ENCODE measurements at regions not wholly inside any gene's neighbourhood (a gene's known extent, or its start where the extent isn't known, plus 50 kb on each side); places are given as distances from the start of the nearest gene placed in this dataset.

- TF ChIP-seq CTCF (conservative IDR thresholded peaks at IDR 0.05 in 1 of 2, IDR thresholded peaks at IDR 0.05 in 1 of 2; ENCODE audit: extremely low read depth in 1 of 2, insufficient read depth in 1 of 2, low read depth in 1 of 2, low read length in 2 of 2): no peak
- TF ChIP-seq EZH2 (IDR thresholded peaks at IDR 0.05; ENCODE audit: borderline replicate concordance, low read length): no peak
These were observed 1324.6 kb downstream of the NSUN3 start for GRCh38 chr3:95387242-95388021.

All from mammary epithelial cell (primary cell).